HCT116 (cell line): ENCODE measurements at regions not wholly inside any gene's neighbourhood (a gene's known extent, or its start where the extent isn't known, plus 50 kb on each side); places are given as distances from the start of the nearest gene placed in this dataset.

Experiments used
- ATAC-seq: fragments of 200-7000 bp; cut with Tn5 transposase; 2 replicates; pipeline ENCODE4 v1.9.1; 2020; ENCODE audit warnings: mild to moderate bottlenecking, moderate library complexity
- BruUV-seq: library from RNA; stranded (reverse); fragments of 400-500 nt; replicated peaks from 2 replicates; lab custom pipeline; 2021; lab: Mats Ljungman, UMichigan
- CTCF ChIA-PET: fragments of 300-600 bp; sonication (Branson Sonifier 250); formaldehyde crosslinking; loops from one replicate; lab custom pipeline; 2021; ENCODE audit warnings: antibody characterized with exemption; lab: Charles Lee
- POLR2A ChIA-PET: fragments of 300-600, 350-600 bp; sonication (Branson Sonifier 250); formaldehyde crosslinking; loops from one replicate; lab custom pipeline; 2021; ENCODE audit warnings: antibody characterized with exemption; lab: Charles Lee
- RAD21 ChIA-PET, 2 experiments: fragments of 300-600 bp; sonication (Branson Sonifier 250); formaldehyde crosslinking; loops; one replicate each; lab custom pipeline; 2023; ENCODE audit warnings: low total read pairs in 2 of 2; ENCODE audit not compliant: uncharacterized antibody in 2 of 2, unreplicated experiment in 2 of 2, low non-redundant PET in 1 of 2; lab: Charles Lee
- DNase-seq: peaks from one replicate; pipeline ENCODE4 v3.0.0-alpha.2; 2010; ENCODE audit warnings: low read depth, low spot score
- H2AFZ ChIP-seq: fragments of 200-600 bp; shearing (Covaris generic), sonication (generic); 2 replicates; pipeline ENCODE4 v1.6.1; 2017; ENCODE audit warnings: low read depth, mixed run types, mixed read lengths, antibody characterized with exemption, low read length; ENCODE audit not compliant: poor library complexity, severe bottlenecking
- H3K27ac ChIP-seq: 2 replicates; pipeline ENCODE4 v1.5.1; 2012; ENCODE audit warnings: low read depth, low read length
- H3K27me3 ChIP-seq: fragments of 200-600 bp; sonication (generic); 2 replicates; pipeline ENCODE4 v1.6.1; 2016; ENCODE audit warnings: mixed run types, low read length, mixed read lengths; ENCODE audit not compliant: insufficient read depth
- H3K36me3 ChIP-seq, 2 experiments: fragments of 200-500 bp in 1 of 2; fragments of 200-600 bp in 1 of 2; sonication (Bioruptor generic) in 1 of 2; sonication (generic) in 1 of 2; 2 replicates each; pipeline versions ENCODE4 v1.5.1 to v1.6.1; 2014 to 2016; ENCODE audit warnings: low read length in 2 of 2, inconsistent platforms in 1 of 2, mixed read lengths in 1 of 2, mixed run types in 1 of 2; ENCODE audit not compliant: insufficient read depth in 2 of 2, control insufficient read depth in 1 of 2
- H3K4me1 ChIP-seq, 2 experiments: fragments of 200-600 bp in 1 of 2; sonication (generic) in 1 of 2; 2 replicates each; pipeline versions ENCODE4 v1.5.1 to v1.6.1; 2012 to 2017; ENCODE audit warnings: low read length in 2 of 2, inconsistent platforms in 1 of 2, mild to moderate bottlenecking in 1 of 2, mixed read lengths in 1 of 2, mixed run types in 1 of 2, moderate library complexity in 1 of 2; ENCODE audit not compliant: insufficient read depth in 2 of 2, control insufficient read depth in 1 of 2
- H3K4me2 ChIP-seq: fragments of 200-600 bp; sonication (generic); 2 replicates; pipeline ENCODE4 v1.6.1; 2017; ENCODE audit warnings: mixed run types, low read length, mixed read lengths
- H3K4me3 ChIP-seq, 2 experiments: fragments of 200-600 bp in 1 of 2; sonication (generic) in 1 of 2; replicated peaks in 1 of 2; 2 replicates each; pipeline ENCODE4 v1.5.1; 2011 to 2016; ENCODE audit warnings: low read length in 2 of 2, control low read depth in 1 of 2, low read depth in 1 of 2, mild to moderate bottlenecking in 1 of 2, mixed read lengths in 1 of 2, mixed run types in 1 of 2
- H3K79me2 ChIP-seq: fragments of 200-600 bp; sonication (generic); 2 replicates; pipeline ENCODE4 v1.6.1; 2017; ENCODE audit warnings: mild to moderate bottlenecking, mixed run types, low read length, moderate library complexity, mixed read lengths; ENCODE audit not compliant: insufficient read depth
- H3K9ac ChIP-seq: fragments of 200-600 bp; sonication (generic); 2 replicates; pipeline ENCODE4 v1.6.1; 2016; ENCODE audit warnings: low read length, mixed read lengths
- H3K9me2 ChIP-seq: fragments of 200-600 bp; sonication (generic), shearing (Covaris generic); 2 replicates; pipeline ENCODE4 v1.6.1; 2017; ENCODE audit warnings: mixed run types, mild to moderate bottlenecking, moderate library complexity; ENCODE audit not compliant: insufficient read depth
- H3K9me3 ChIP-seq, 2 experiments: fragments of 200-500 bp in 1 of 2; fragments of 200-600 bp in 1 of 2; sonication (Bioruptor generic) in 1 of 2; sonication (generic) in 1 of 2; 2 replicates each; pipeline ENCODE4 v1.6.1; 2014 to 2017; ENCODE audit warnings: low read length in 2 of 2, mixed read lengths in 2 of 2, inconsistent platforms in 1 of 2, low read depth in 1 of 2, mild to moderate bottlenecking in 1 of 2, mixed run types in 1 of 2, moderate library complexity in 1 of 2; ENCODE audit not compliant: control insufficient read depth in 1 of 2, insufficient read depth in 1 of 2
- H4K20me1 ChIP-seq: fragments of 200-600 bp; sonication (generic), shearing (Covaris generic); 2 replicates; pipeline ENCODE4 v1.6.1; 2017; ENCODE audit warnings: mixed run types, mild to moderate bottlenecking, moderate library complexity; ENCODE audit not compliant: insufficient read depth
- CEBPB ChIP-seq: IDR thresholded peaks from 2 replicates; pipeline ENCODE4 v1.6.1; 2012; ENCODE audit warnings: low read depth
- ELF1 ChIP-seq: IDR thresholded peaks from 2 replicates; pipeline ENCODE4 v1.6.1; 2012; ENCODE audit warnings: low read depth, borderline replicate concordance
- FOSL1 ChIP-seq: IDR thresholded peaks from 2 replicates; pipeline ENCODE4 v1.6.1; 2012; ENCODE audit warnings: low read depth
- JUND ChIP-seq: IDR thresholded peaks from 2 replicates; pipeline ENCODE4 v1.6.1; 2012
- POLR2A ChIP-seq: IDR thresholded peaks from 2 replicates; pipeline ENCODE4 v1.7.0; 2011; ENCODE audit warnings: borderline replicate concordance; ENCODE audit not compliant: insufficient read depth, insufficient read length; ENCODE audit errors: extremely low read depth
- POLR2AphosphoS5 ChIP-seq: IDR thresholded peaks from 2 replicates; pipeline ENCODE4 v1.6.1; 2011; ENCODE audit warnings: mild to moderate bottlenecking, low read depth, low read length, moderate library complexity
- SIN3A ChIP-seq: IDR thresholded peaks from 2 replicates; pipeline ENCODE4 v1.6.1; 2012; ENCODE audit warnings: low read depth
- SP1 ChIP-seq: IDR thresholded peaks from 2 replicates; pipeline ENCODE4 v1.6.1; 2012; ENCODE audit warnings: low read depth
- SRF ChIP-seq: IDR thresholded peaks from 2 replicates; pipeline ENCODE4 v1.6.1; 2012; ENCODE audit warnings: low read depth
- YY1 ChIP-seq: IDR thresholded peaks from 2 replicates; pipeline ENCODE4 v1.6.1; 2011; ENCODE audit warnings: low read length, low read depth, moderate library complexity, mild to moderate bottlenecking; ENCODE audit not compliant: insufficient replicate concordance; ENCODE audit errors: extremely low read depth
- ZFX ChIP-seq: fragments of 450-650 bp; IDR thresholded peaks from 2 replicates; pipeline ENCODE4 v1.6.1; 2017
- ZNF274 ChIP-seq: fragments of 200-500 bp; sonication (Bioruptor generic); IDR thresholded peaks from 2 replicates; pipeline ENCODE4 v1.6.1; 2014; ENCODE audit warnings: mild to moderate bottlenecking, low read depth, low read length, inconsistent platforms
- intact Hi-C: fragments of 100-400 bp; cut with micrococcal nuclease; formaldehyde crosslinking; loops from 2 replicates; pipeline ENCODE4 v1.10.0; 2022
- TF ChIP-seq, protein P1 (sequence below): IDR thresholded peaks from 2 replicates; pipeline ENCODE4 v1.6.1; 2011; ENCODE audit warnings: mild to moderate bottlenecking, low read length, moderate library complexity; ENCODE audit not compliant: insufficient replicate concordance; ENCODE audit errors: extremely low read depth
- TF ChIP-seq, protein P2 (sequence below): IDR thresholded peaks from 2 replicates; pipeline ENCODE4 v1.6.1; 2012
- TF ChIP-seq, protein P3 (sequence below), 3 experiments: fragments of 200-600 bp in 1 of 3; sonication (generic) in 1 of 3; IDR thresholded peaks in 2 of 3; conservative IDR thresholded peaks in 1 of 3; 2 replicates each; pipeline ENCODE4 v1.5.1; 2012 to 2017; ENCODE audit warnings: low read depth in 2 of 3, low read length in 2 of 3, antibody characterized with exemption in 1 of 3, borderline replicate concordance in 1 of 3, control low read depth in 1 of 3, mild to moderate bottlenecking in 1 of 3, mixed read lengths in 1 of 3, mixed run types in 1 of 3, moderate library complexity in 1 of 3; ENCODE audit not compliant: insufficient read depth in 1 of 3

DNA sequence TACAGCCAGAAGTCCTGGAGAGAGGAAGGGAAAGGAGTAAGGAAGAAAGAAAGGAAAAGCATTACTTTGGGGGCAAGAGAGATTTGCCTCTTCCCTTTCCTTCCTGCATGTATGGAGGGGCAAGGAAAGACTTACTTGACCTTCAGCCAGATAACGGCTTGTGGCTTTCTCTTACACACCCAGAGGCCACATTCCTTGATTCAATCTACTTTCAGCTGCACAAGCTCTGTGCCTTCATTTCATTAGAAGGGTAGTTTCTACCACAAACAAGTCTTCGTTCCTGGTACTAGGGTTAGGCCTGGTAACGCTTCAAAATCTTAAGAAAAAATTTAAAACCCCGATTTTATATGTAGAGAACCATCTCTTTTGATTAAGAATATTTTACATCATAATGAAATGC is 835.9 kb downstream of the TUSC7 start:
- H3K9me2 ChIP-seq: no peaks in the 10 kb centered on the region
- H3K4me2 ChIP-seq: no peak overlapping the region
- POLR2A ChIA-PET: no interaction called here
- H2AFZ ChIP-seq: no peak overlapping the region
- H3K4me1 ChIP-seq: no peaks in the 10 kb centered on the region
- H3K36me3 ChIP-seq: no peaks in the 10 kb centered on the region
- no peak overlapping the region for H3K4me3 ChIP-seq
- DNase-seq: no peak
- CTCF ChIA-PET: no interaction called here
- intact Hi-C loops: no loop called here
- no peak overlapping the region for H3K9ac ChIP-seq
- TF ChIP-seq SP1 (no peak), FOSL1 (no peak), CEBPB (no peak), JUND (no peak), YY1 (no peak), ZNF274 (no peak), POLR2A (no peak), SRF (no peak), ZFX (no peak), POLR2AphosphoS5 (no peak), ELF1 (no peak), SIN3A (no peak)
- TF ChIP-seq, protein P1, sequence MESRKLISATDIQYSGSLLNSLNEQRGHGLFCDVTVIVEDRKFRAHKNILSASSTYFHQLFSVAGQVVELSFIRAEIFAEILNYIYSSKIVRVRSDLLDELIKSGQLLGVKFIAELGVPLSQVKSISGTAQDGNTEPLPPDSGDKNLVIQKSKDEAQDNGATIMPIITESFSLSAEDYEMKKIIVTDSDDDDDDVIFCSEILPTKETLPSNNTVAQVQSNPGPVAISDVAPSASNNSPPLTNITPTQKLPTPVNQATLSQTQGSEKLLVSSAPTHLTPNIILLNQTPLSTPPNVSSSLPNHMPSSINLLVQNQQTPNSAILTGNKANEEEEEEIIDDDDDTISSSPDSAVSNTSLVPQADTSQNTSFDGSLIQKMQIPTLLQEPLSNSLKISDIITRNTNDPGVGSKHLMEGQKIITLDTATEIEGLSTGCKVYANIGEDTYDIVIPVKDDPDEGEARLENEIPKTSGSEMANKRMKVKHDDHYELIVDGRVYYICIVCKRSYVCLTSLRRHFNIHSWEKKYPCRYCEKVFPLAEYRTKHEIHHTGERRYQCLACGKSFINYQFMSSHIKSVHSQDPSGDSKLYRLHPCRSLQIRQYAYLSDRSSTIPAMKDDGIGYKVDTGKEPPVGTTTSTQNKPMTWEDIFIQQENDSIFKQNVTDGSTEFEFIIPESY: no peak
- TF ChIP-seq, protein P2, sequence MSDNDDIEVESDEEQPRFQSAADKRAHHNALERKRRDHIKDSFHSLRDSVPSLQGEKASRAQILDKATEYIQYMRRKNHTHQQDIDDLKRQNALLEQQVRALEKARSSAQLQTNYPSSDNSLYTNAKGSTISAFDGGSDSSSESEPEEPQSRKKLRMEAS: no peak
- TF ChIP-seq, protein P3, sequence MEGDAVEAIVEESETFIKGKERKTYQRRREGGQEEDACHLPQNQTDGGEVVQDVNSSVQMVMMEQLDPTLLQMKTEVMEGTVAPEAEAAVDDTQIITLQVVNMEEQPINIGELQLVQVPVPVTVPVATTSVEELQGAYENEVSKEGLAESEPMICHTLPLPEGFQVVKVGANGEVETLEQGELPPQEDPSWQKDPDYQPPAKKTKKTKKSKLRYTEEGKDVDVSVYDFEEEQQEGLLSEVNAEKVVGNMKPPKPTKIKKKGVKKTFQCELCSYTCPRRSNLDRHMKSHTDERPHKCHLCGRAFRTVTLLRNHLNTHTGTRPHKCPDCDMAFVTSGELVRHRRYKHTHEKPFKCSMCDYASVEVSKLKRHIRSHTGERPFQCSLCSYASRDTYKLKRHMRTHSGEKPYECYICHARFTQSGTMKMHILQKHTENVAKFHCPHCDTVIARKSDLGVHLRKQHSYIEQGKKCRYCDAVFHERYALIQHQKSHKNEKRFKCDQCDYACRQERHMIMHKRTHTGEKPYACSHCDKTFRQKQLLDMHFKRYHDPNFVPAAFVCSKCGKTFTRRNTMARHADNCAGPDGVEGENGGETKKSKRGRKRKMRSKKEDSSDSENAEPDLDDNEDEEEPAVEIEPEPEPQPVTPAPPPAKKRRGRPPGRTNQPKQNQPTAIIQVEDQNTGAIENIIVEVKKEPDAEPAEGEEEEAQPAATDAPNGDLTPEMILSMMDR (IDR thresholded peaks at IDR 0.05 in 2 of 3, conservative IDR thresholded peaks at IDR 0.05 in 1 of 3; ENCODE audit: borderline replicate concordance in 1 of 3, insufficient read depth in 1 of 3, low read depth in 2 of 3, low read length in 2 of 3): no peak
- TF ChIP-seq, all 23 proteins: peak for 0
- Histone ChIP-seq H4K20me1 (no peaks in the 10 kb centered on the region), H3K27me3 (no peaks in the 10 kb centered on the region), H3K9me3 (no peaks in the 10 kb centered on the region), H3K27ac (no peak overlapping the region), H3K79me2 (no peaks in the 10 kb centered on the region)
- no peak for ATAC-seq
- BruUV-seq: no TSS peak
- RAD21 ChIA-PET: no interaction called here
